ENCODE measurements at regions not wholly inside any gene's neighbourhood (a gene's known extent, or its start where the extent isn't known, plus 50 kb on each side); places are given as distances from the start of the nearest gene placed in this dataset.

GRCh38 chr21:22450507-22450906 lies 1452.3 kb downstream of the NCAM2 start:
- Histone ChIP-seq H3K9me3 (replicated peaks in 1 of 2; ENCODE audit: control insufficient read depth in 1 of 2, insufficient read depth in 1 of 2, low read length in 2 of 2) (peaks cover 0 to 5% of the 10 kb centered on the region in 2 donors), H3K4me1 (ENCODE audit: control insufficient read depth in 1 of 2, insufficient read depth in 2 of 2, low read length in 2 of 2) (no peaks in the 10 kb centered on the region), H3K27me3 (ENCODE audit: control insufficient read depth in 2 of 2, insufficient read depth in 2 of 2, low read length in 2 of 2) (no peaks in the 10 kb centered on the region), H3K79me2 (ENCODE audit: insufficient read depth, low read length) (no peaks in the 10 kb centered on the region), H3K4me2 (replicated peaks; ENCODE audit: extremely low read depth, low read length, poor library complexity, severe bottlenecking) (no peak overlapping the region), H3K36me3 (replicated peaks in 1 of 2; ENCODE audit: control insufficient read depth in 1 of 2, insufficient read depth in 2 of 2, low read length in 2 of 2) (no peaks in the 10 kb centered on the region), H4K20me1 (ENCODE audit: insufficient read depth, low read length) (no peaks in the 10 kb centered on the region), H3K9ac (ENCODE audit: insufficient read depth, low read length, poor library complexity, severe bottlenecking) (no peak overlapping the region), H3K27ac (ENCODE audit: low read depth in 1 of 2, low read length in 2 of 2) (no peak overlapping the region), H3K4me3 (replicated peaks in 1 of 3; ENCODE audit: low read depth in 2 of 3, low read length in 3 of 3) (no peak overlapping the region), H2AFZ (ENCODE audit: insufficient read depth, low read depth, low read length, poor library complexity, severe bottlenecking) (no peak overlapping the region)
- Mint-ChIP-seq H3K4me3 (no peak overlapping the region), H3K27ac (no peak overlapping the region), H3K36me3 (no peaks in the 10 kb centered on the region), H3K9me3 (peaks cover 0 to 9% (median 3%) of the 10 kb centered on the region in 7 donors), H3K4me1 (no peaks in the 10 kb centered on the region), H3K27me3 (ENCODE audit: low read depth in 3 of 3) (no peaks in the 10 kb centered on the region)
- WGBS (ENCODE audit: insufficient coverage), result no CpG with 5 or more reads among the region's 1 CpG
- TF ChIP-seq CTCF (IDR thresholded peaks at IDR 0.05), result no peak
- intact Hi-C loops (cut with micrococcal nuclease), result no loop called here
- no peak for DNase-seq

GRCh38 chr21:22456241-22456640 lies 1458.0 kb downstream of the NCAM2 start:
- no peaks in the 10 kb centered on the region for H3K27me3 Mint-ChIP-seq (ENCODE audit: low read depth in 3 of 3)
- no peak overlapping the region for H3K4me2 ChIP-seq (replicated peaks; ENCODE audit: extremely low read depth, low read length, poor library complexity, severe bottlenecking)
- DNase-seq, result no peak
- peaks cover 2 to 8% (median 7%) of the 10 kb centered on the region in 7 donors for H3K9me3 Mint-ChIP-seq
- H3K4me3 Mint-ChIP-seq, result no peak overlapping the region
- H3K36me3 Mint-ChIP-seq, result no peaks in the 10 kb centered on the region
- no peaks in the 10 kb centered on the region for H3K79me2 ChIP-seq (ENCODE audit: insufficient read depth, low read length)
- H3K9ac ChIP-seq (ENCODE audit: insufficient read depth, low read length, poor library complexity, severe bottlenecking), result no peak overlapping the region
- H3K27me3 ChIP-seq (ENCODE audit: control insufficient read depth in 2 of 2, insufficient read depth in 2 of 2, low read length in 2 of 2), result no peaks in the 10 kb centered on the region
- H3K4me1 ChIP-seq (ENCODE audit: control insufficient read depth in 1 of 2, insufficient read depth in 2 of 2, low read length in 2 of 2), result no peaks in the 10 kb centered on the region
- no peak overlapping the region for H3K4me3 ChIP-seq (replicated peaks in 1 of 3; ENCODE audit: low read depth in 2 of 3, low read length in 3 of 3)
- H3K27ac ChIP-seq (ENCODE audit: low read depth in 1 of 2, low read length in 2 of 2), result no peak overlapping the region
- H3K27ac Mint-ChIP-seq, result no peak overlapping the region
- intact Hi-C loops (cut with micrococcal nuclease), result no loop called here
- H3K9me3 ChIP-seq (replicated peaks in 1 of 2; ENCODE audit: control insufficient read depth in 1 of 2, insufficient read depth in 1 of 2, low read length in 2 of 2), result peaks cover 0 to 5% of the 10 kb centered on the region in 2 donors
- no peaks in the 10 kb centered on the region for H4K20me1 ChIP-seq (ENCODE audit: insufficient read depth, low read length)
- no peak overlapping the region for H2AFZ ChIP-seq (ENCODE audit: insufficient read depth, low read depth, low read length, poor library complexity, severe bottlenecking)
- no CpG with 5 or more reads among the region's 2 CpGs for WGBS (ENCODE audit: insufficient coverage)
- no peak for TF ChIP-seq CTCF (IDR thresholded peaks at IDR 0.05)
- no peaks in the 10 kb centered on the region for H3K36me3 ChIP-seq (replicated peaks in 1 of 2; ENCODE audit: control insufficient read depth in 1 of 2, insufficient read depth in 2 of 2, low read length in 2 of 2)
- H3K4me1 Mint-ChIP-seq, result no peaks in the 10 kb centered on the region
